Fibroblast of villous mesenchyme (primary cell): ENCODE measurements at regions not wholly inside any gene's neighbourhood (a gene's known extent, or its start where the extent isn't known, plus 50 kb on each side); places are given as distances from the start of the nearest gene placed in this dataset.
"Not testable (repeated sequence)": the region's sequence is repeated elsewhere in the genome, so short reads cannot be mapped to it uniquely, and the experiment has no call there.

Experiments used
- DNase-seq: peaks from one replicate; pipeline ENCODE4 v3.0.0-alpha.2; 2010; ENCODE audit warnings: low read depth
- H3K4me3 ChIP-seq: 2 replicates; pipeline ENCODE4 v1.5.1; 2011; ENCODE audit warnings: low read depth, mild to moderate bottlenecking, low read length
- CTCF ChIP-seq: IDR thresholded peaks from 2 replicates; pipeline ENCODE4 v1.5.1; 2012; ENCODE audit warnings: low read depth, mild to moderate bottlenecking, low read length; ENCODE audit not compliant: insufficient read depth

DNA sequence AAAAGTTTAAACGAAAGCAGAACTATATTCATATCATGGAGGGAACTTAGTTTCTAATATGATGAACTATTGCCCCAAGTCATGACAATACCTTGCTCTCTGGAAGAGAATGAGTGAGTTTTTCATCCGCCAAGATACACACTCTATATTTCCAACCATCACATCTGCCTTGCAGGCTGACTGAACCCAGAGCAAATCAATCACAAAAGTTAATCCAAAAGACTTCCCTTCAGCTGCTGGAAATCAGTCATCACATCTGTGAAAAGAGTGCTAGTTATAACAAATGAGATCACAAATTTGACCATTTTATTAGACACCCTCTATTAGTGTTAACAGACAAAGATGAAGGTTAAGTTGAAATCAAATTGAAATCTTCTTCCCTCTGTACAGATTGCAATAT lies 261.7 kb upstream of the PRKCQ start:
- H3K4me3 ChIP-seq = no peak overlapping the region
- no peak for DNase-seq
- no peak for TF ChIP-seq CTCF

DNA sequence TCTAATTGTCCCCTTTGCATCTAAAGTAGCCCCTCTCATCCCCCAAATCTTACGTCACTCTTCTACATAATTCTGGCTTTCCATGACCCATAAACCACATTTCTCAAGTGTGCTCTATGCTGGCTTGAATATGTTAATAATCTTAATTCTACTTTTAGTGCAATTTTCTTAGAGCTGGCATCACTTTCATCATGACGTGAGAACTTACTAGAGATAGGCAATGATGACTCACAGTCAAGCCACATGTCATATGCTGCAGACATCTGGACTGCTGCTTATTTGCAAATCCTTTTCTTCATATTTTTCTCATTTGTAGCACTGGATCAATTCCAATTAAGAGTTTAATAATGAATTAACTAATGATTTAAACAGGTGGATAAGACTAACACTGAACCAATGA lies 260.7 kb upstream of the PRKCQ start:
- H3K4me3 ChIP-seq = no peak overlapping the region
- DNase-seq = peak; percentile 74
- no peak for TF ChIP-seq CTCF

DNA sequence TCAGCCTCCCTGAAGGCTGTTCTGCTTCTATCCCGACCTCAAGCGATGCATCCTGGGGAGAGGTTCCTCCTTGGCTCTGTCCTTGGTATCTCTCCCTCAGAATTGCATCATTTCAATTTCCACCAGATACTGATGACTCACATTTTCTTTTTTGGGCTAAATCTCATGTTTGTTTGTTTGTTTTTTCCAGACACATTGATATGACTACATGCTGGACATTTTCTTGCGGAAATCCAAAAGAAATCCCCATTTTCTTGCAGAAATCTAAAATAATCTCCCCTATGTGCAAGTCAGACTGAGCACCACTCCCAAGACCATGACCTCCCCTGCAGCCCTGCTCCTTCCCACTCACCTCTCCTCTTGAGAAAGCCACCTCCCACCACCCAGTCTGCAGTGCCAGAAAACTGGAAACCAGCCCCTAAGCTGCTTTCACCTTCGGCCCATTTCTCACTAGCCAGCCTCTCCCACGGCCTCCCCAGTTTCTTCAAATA lies 260.2 kb upstream of the PRKCQ start:
- TF ChIP-seq CTCF = no peak
- peak; percentile 53 for DNase-seq
- H3K4me3 ChIP-seq = no peak overlapping the region

- DNase-seq = no peak
- peak; percentile 14 for TF ChIP-seq CTCF
- no peak overlapping the region for H3K4me3 ChIP-seq
Observed at GRCh38 chr10:6838118-6838517, 258.0 kb upstream of the PRKCQ start.

GRCh38 chr10:6833458-6834011 lies 253.5 kb upstream of the PRKCQ start:
- H3K4me3 ChIP-seq = no peak overlapping the region
- no peak for TF ChIP-seq CTCF
- DNase-seq = no peak

GRCh38 chr10:6830981-6831380 lies 250.9 kb upstream of the PRKCQ start:
- not testable (repeated sequence) for DNase-seq, H3K4me3 ChIP-seq

DNA sequence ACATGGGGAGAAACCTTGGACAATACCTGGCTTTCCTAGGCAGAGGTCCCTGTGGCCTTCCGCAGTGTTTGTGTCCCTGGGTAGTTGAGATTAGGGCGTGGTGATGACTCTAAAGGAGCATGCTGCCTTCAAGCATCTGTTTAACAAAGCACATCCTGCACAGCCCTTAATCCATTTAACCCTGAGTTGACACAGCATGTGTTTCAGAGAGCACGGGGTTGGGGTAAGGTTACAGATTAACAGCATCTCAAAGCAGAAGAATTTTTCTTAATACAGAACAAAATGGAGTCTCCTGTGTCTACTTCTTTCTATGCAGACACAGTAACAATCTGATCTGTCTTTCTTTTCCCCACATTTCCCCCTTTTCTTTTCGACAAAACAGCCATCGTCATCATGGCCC lies 244.7 kb upstream of the PRKCQ start:
- not testable (repeated sequence) for H3K4me3 ChIP-seq, DNase-seq

DNA sequence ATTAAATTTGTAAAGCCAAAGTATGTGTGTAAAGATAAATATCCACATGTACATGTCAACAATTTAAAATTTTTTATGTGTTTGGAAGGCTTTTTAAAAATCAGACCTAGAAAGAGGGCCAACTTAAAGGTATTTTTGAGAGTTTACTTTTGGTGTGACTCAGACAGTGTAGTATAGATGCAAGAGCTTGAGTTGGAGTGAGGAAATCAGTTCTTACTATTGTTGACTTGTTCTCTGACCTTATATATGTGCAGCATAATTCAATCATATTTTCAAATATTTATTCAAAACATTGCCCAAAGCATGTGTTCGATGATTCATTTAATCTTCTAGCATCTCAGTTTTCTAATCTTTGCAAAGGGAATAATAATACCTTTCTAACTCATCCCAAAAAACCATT lies 243.7 kb upstream of the PRKCQ start:
- DNase-seq = no peak
- no peak for TF ChIP-seq CTCF

More for the DNA sequence above, 243.7 kb upstream of the PRKCQ start:
- no peak overlapping the region for H3K4me3 ChIP-seq
